HG03064 (cell line): ENCODE measurements at regions not wholly inside any gene's neighbourhood (a gene's known extent, or its start where the extent isn't known, plus 50 kb on each side); places are given as distances from the start of the nearest gene placed in this dataset.

Experiments used
- ATAC-seq: cut with Tn5 transposase; IDR thresholded peaks from one replicate; pipeline ENCODE4 v1.9.1; 2021; ENCODE audit warnings: low read depth; ENCODE audit not compliant: unreplicated experiment

- ATAC-seq, result no peak
These were observed 125.0 kb upstream of the MEF2A start for GRCh38 chr15:99440551-99441443.

- ATAC-seq, result no peak
These were observed 124.4 kb upstream of the MEF2A start for GRCh38 chr15:99441444-99441800.

- ATAC-seq, result no peak
These were observed 123.9 kb upstream of the MEF2A start for GRCh38 chr15:99441871-99442251.

GRCh38 chr15:99442252-99442897, 123.4 kb upstream of the MEF2A start:
- no peak for ATAC-seq

- no peak for ATAC-seq
These were observed 122.6 kb upstream of the MEF2A start for GRCh38 chr15:99443056-99443756.

- ATAC-seq, result no peak
These were observed 121.9 kb upstream of the MEF2A start for GRCh38 chr15:99443768-99444446.

- no peak for ATAC-seq
These were observed 120.4 kb upstream of the MEF2A start for GRCh38 chr15:99445272-99445850.

GRCh38 chr15:99446565-99447496, 119.0 kb upstream of the MEF2A start:
- no peak for ATAC-seq

GRCh38 chr15:99447497-99448371, 118.0 kb upstream of the MEF2A start:
- ATAC-seq, result no peak

GRCh38 chr15:99449514-99449913, 116.3 kb upstream of the MEF2A start:
- no peak for ATAC-seq

GRCh38 chr15:99450896-99451358, 114.9 kb upstream of the MEF2A start:
- no peak for ATAC-seq

- ATAC-seq, result no peak
These were observed 114.3 kb upstream of the MEF2A start for GRCh38 chr15:99451484-99451883.

GRCh38 chr15:99452010-99452409, 113.8 kb upstream of the MEF2A start:
- no peak for ATAC-seq

GRCh38 chr15:99452728-99453636, 112.8 kb upstream of the MEF2A start:
- ATAC-seq, result peak; percentile 92

GRCh38 chr15:99453637-99454030, 112.2 kb upstream of the MEF2A start:
- no peak for ATAC-seq

- no peak for ATAC-seq
These were observed 111.5 kb upstream of the MEF2A start for GRCh38 chr15:99454107-99454809.
